ENCODE measurements at regions not wholly inside any gene's neighbourhood (a gene's known extent, or its start where the extent isn't known, plus 50 kb on each side); places are given as distances from the start of the nearest gene placed in this dataset.

DNA sequence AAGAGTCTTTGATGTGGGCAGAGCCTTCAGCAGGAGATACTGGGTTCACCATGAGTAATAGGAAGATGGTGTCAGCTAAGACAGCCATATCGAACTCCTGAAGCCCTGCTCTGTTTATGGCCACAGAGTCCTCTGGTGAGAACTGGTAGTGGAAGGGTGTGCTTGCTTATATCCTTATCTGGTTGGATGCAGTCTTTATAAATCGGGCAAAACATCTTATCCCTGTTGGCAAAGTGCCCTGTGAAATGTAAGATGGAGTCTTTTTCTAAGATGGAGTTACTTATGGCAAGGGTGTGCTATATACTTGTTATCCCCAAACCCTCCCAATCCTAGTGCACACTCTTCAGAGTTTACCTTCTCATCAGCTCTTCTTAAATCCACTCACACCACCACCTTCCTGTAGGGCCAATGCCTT, 190.8 kb upstream of the PARD3B start:
- no peaks in the 10 kb centered on the region for H3K9me3 ChIP-seq
- H3K4me3 ChIP-seq = no peak overlapping the region
- no peak overlapping the region for H3K27ac ChIP-seq
- no peak for TF ChIP-seq POLR2A (IDR thresholded peaks at IDR 0.05)
- TF ChIP-seq, protein P1, sequence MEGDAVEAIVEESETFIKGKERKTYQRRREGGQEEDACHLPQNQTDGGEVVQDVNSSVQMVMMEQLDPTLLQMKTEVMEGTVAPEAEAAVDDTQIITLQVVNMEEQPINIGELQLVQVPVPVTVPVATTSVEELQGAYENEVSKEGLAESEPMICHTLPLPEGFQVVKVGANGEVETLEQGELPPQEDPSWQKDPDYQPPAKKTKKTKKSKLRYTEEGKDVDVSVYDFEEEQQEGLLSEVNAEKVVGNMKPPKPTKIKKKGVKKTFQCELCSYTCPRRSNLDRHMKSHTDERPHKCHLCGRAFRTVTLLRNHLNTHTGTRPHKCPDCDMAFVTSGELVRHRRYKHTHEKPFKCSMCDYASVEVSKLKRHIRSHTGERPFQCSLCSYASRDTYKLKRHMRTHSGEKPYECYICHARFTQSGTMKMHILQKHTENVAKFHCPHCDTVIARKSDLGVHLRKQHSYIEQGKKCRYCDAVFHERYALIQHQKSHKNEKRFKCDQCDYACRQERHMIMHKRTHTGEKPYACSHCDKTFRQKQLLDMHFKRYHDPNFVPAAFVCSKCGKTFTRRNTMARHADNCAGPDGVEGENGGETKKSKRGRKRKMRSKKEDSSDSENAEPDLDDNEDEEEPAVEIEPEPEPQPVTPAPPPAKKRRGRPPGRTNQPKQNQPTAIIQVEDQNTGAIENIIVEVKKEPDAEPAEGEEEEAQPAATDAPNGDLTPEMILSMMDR (IDR thresholded peaks at IDR 0.05) = no peak
- no peaks in the 10 kb centered on the region for H3K27me3 ChIP-seq
- DNase-seq (no peak), ATAC-seq (no peak)
- 71% methylated on average over 1 of the region's 2 CpGs for WGBS (ENCODE audit: insufficient coverage, low coverage, low lambda C conversion rate, missing lambda C conversion rate)
- intact Hi-C loops (cut with DNase I) = no loop called here
- H3K36me3 ChIP-seq = no peaks in the 10 kb centered on the region
- no peaks in the 10 kb centered on the region for H3K4me1 ChIP-seq

DNA sequence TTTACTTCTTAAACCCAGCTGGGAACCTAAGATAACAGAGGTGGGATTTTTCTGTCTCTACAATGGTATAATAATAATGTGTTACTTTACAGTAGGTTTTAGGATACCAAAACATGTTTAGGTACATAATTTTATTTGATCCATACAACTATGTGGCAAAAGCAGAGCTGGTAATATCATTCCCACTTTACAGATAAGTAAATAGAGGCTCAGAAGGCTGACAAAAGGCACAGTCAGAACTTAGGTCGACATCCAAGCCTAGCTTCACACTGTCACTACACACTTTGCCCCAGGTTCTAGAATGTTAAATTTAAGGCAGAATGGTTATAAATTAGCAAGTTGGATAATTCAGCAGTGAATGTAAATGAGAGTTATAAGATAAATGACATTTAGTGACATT, 189.6 kb upstream of the PARD3B start:
- Histone ChIP-seq H3K27ac (no peak overlapping the region), H3K4me1 (no peaks in the 10 kb centered on the region), H3K27me3 (no peaks in the 10 kb centered on the region), H3K9me3 (no peaks in the 10 kb centered on the region), H3K36me3 (no peaks in the 10 kb centered on the region), H3K4me3 (no peak overlapping the region)
- ATAC-seq (no peak), DNase-seq (no peak)
- TF ChIP-seq, protein P1 (IDR thresholded peaks at IDR 0.05) = no peak
- no peak for TF ChIP-seq POLR2A (IDR thresholded peaks at IDR 0.05)
- WGBS (ENCODE audit: insufficient coverage, low coverage, low lambda C conversion rate, missing lambda C conversion rate) = 64% methylated on average over 1 of the region's 1 CpG
- intact Hi-C loops (cut with DNase I) = no loop called here

GRCh38 chr2:204356151-204356641, 189.1 kb upstream of the PARD3B start:
- intact Hi-C loops (cut with DNase I) = no loop called here
- DNase-seq (no peak), ATAC-seq (no peak)
- no peak for TF ChIP-seq POLR2A (IDR thresholded peaks at IDR 0.05)
- TF ChIP-seq, protein P1 (IDR thresholded peaks at IDR 0.05) = no peak
- no peak overlapping the region for H3K27ac ChIP-seq
- 66% methylated on average over 4 of the region's 4 CpGs for WGBS (ENCODE audit: insufficient coverage, low coverage, low lambda C conversion rate, missing lambda C conversion rate)
- H3K27me3 ChIP-seq = no peaks in the 10 kb centered on the region
- no peak overlapping the region for H3K4me3 ChIP-seq
- H3K4me1 ChIP-seq = no peaks in the 10 kb centered on the region
- no peaks in the 10 kb centered on the region for H3K9me3 ChIP-seq
- no peaks in the 10 kb centered on the region for H3K36me3 ChIP-seq

GRCh38 chr2:204357286-204357685, 188.0 kb upstream of the PARD3B start:
- DNase-seq (no peak), ATAC-seq (no peak)

More at GRCh38 chr2:204357286-204357685, 188.0 kb upstream of the PARD3B start:
- Histone ChIP-seq H3K36me3 (no peaks in the 10 kb centered on the region), H3K27ac (no peak overlapping the region), H3K4me1 (no peaks in the 10 kb centered on the region), H3K4me3 (no peak overlapping the region), H3K9me3 (no peaks in the 10 kb centered on the region), H3K27me3 (no peaks in the 10 kb centered on the region)
- WGBS (ENCODE audit: insufficient coverage, low coverage, low lambda C conversion rate, missing lambda C conversion rate) = 77% methylated on average over 7 of the region's 9 CpGs
- TF ChIP-seq POLR2A (IDR thresholded peaks at IDR 0.05) = no peak
- TF ChIP-seq, protein P1 (IDR thresholded peaks at IDR 0.05) = no peak
- intact Hi-C loops (cut with DNase I) = no loop called here

All from right lobe of liver (tissue), 6 donors.